AML-193 (cell line): ENCODE measurements at regions not wholly inside any gene's neighbourhood (a gene's known extent, or its start where the extent isn't known, plus 50 kb on each side); places are given as distances from the start of the nearest gene placed in this dataset.

Experiments used
- DNase-seq, 2 experiments: peaks; one replicate each; lab custom pipeline; 2025; lab: John Stamatoyannopoulos, UW

GRCh38 chr3:157581956-157582636 lies 78.9 kb upstream of the VEPH1 start:
- DNase-seq = peak; percentile 23 to 49

GRCh38 chr3:157581371-157581770 lies 78.2 kb upstream of the VEPH1 start:
- DNase-seq = no peak

- no peak for DNase-seq
Observed at GRCh38 chr3:157578181-157578580, 75.0 kb upstream of the VEPH1 start.

GRCh38 chr3:157574531-157574930 lies 71.3 kb upstream of the VEPH1 start:
- no peak for DNase-seq

GRCh38 chr3:157573780-157574378 lies 70.7 kb upstream of the VEPH1 start:
- no peak for DNase-seq

GRCh38 chr3:157573281-157573680 lies 70.1 kb upstream of the VEPH1 start:
- no peak for DNase-seq

GRCh38 chr3:157572559-157573270 lies 69.5 kb upstream of the VEPH1 start:
- peak; percentile 38 to 59 for DNase-seq

GRCh38 chr3:157566596-157566995 lies 63.4 kb upstream of the VEPH1 start:
- DNase-seq = no peak

- no peak for DNase-seq
Observed at GRCh38 chr3:157559401-157559800, 56.2 kb upstream of the VEPH1 start.
